NCI-H1436 (cell line): ENCODE measurements at regions not wholly inside any gene's neighbourhood (a gene's known extent, or its start where the extent isn't known, plus 50 kb on each side); places are given as distances from the start of the nearest gene placed in this dataset.

Experiments used
- DNase-seq: peaks from one replicate; lab custom pipeline; 2025; lab: John Stamatoyannopoulos, UW

DNA sequence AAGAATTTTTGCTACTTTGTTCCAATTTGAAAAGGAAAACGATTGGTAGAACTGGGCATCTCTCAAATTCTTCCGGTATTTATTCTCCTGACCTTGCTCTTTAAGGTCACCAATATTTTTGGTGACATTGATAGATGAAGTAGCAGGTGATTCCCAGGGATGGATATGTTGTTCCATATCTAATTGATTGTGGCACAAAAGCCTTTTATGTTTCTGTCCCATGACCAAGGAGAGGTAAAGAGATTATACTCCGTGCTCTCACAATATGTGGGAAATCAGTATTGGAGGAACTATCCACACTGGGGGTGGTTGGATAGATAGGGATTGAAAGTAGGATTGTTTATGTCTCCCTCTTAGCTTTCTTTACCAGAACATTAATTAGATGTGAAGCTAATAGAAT is 61.7 kb upstream of the LRIG3 start:
- DNase-seq, result no peak

DNA sequence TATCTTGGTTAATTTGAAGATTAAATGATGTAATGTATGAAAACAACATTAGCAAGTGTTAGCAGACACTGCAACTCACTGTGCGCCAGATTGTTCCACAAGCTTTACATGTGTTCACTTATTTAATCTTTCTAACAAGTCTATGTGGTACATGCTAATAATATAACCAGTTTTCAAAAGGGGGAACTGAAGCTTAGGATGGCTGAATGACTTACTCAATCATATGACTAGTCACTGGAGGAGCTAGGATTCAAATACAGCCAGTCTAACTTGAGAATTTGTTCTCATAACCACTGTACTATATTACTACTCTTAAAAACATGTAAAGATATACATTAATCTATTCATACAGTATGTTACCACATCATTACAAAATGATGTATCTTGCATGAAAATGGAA is 60.5 kb upstream of the LRIG3 start:
- DNase-seq, result no peak

DNA sequence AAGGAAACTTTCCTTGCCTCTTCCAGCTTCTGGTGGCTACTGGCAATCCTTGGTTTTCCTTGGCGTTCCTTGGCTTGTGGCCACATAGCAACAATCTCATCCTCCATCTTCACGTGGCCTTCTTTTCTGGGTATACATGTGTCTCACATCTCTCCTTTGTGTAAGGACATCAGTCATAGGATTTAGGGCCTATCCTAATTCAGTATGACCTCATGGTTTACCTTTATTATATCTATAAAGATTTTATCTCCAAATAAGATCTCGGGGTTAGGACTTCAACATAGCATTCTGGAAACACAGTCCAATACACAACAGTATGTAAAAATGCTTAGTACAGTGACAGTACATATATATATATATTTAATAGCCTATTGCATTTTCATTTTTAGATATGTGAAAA is 58.4 kb upstream of the LRIG3 start:
- DNase-seq, result no peak

DNA sequence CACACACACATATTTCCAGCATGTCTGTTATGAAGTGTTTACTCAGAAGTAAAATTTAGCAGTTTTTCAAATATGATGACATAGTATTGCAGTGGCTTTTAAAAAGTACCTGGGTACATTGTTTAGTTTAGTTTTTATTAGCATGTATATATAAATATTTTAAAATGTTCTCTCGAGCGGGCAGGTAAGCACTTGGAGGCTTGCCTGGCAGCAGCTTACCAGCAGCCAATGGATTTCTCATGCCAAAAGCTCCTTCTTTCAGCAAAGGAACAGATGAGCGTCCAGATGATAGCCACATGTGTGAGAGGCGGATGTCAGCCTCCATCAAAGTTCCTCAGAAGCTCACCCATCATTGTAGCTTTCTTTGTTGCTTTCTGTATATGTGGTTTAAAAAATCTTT is 57.2 kb upstream of the LRIG3 start:
- no peak for DNase-seq

DNA sequence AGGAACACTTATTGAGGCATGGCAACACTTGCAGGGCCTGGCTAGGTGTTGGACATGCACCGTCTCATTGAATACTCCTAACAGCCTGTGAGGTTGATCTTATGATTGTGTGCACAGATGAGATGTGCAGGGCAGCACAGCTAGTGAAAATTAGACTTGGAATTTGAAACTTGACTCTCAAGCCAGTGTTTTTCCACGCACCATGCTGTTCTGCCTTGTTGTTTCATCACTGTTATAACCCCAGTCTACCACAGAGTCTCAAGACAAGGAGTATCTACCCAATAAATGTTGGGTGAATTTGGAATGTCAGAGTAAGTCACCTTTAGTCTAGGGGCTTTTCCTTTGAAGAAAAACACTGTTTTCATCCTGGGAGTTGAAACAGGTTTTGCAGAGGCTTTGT is 55.8 kb upstream of the LRIG3 start:
- DNase-seq, result no peak
